HG03442 (cell line): ENCODE measurements at regions not wholly inside any gene's neighbourhood (a gene's known extent, or its start where the extent isn't known, plus 50 kb on each side); places are given as distances from the start of the nearest gene placed in this dataset.

Source experiments
- ATAC-seq: cut with Tn5 transposase; IDR thresholded peaks from one replicate; pipeline ENCODE4 v1.9.1; 2021; ENCODE audit warnings: mild to moderate bottlenecking, moderate library complexity; ENCODE audit not compliant: unreplicated experiment

GRCh38 chr11:8340296-8340695, 76.6 kb upstream of the LMO1 start:
- no peak for ATAC-seq

- ATAC-seq: no peak
Measured at GRCh38 chr11:8339592-8340022, 75.9 kb upstream of the LMO1 start.

- ATAC-seq: peak; percentile 45
Measured at GRCh38 chr11:8338138-8338537, 74.5 kb upstream of the LMO1 start.

GRCh38 chr11:8337130-8337795, 73.6 kb upstream of the LMO1 start:
- no peak for ATAC-seq

GRCh38 chr11:8336356-8337129, 72.9 kb upstream of the LMO1 start:
- ATAC-seq: no peak

- no peak for ATAC-seq
Measured at GRCh38 chr11:8335683-8336082, 72.0 kb upstream of the LMO1 start.

- no peak for ATAC-seq
Measured at GRCh38 chr11:8335186-8335585, 71.5 kb upstream of the LMO1 start.

- ATAC-seq: no peak
Measured at GRCh38 chr11:8333811-8334401, 70.2 kb upstream of the LMO1 start.

- ATAC-seq: no peak
Measured at GRCh38 chr11:8333376-8333775, 69.7 kb upstream of the LMO1 start.

- ATAC-seq: no peak
Measured at GRCh38 chr11:8332891-8333290, 69.2 kb upstream of the LMO1 start.

GRCh38 chr11:8332196-8332595, 68.5 kb upstream of the LMO1 start:
- ATAC-seq: no peak

- ATAC-seq: no peak
Measured at GRCh38 chr11:8331767-8332166, 68.1 kb upstream of the LMO1 start.

GRCh38 chr11:8330896-8331295, 67.2 kb upstream of the LMO1 start:
- no peak for ATAC-seq

- no peak for ATAC-seq
Measured at GRCh38 chr11:8330404-8330803, 66.7 kb upstream of the LMO1 start.

- no peak for ATAC-seq
Measured at GRCh38 chr11:8329847-8330361, 66.2 kb upstream of the LMO1 start.

- ATAC-seq: no peak
Measured at GRCh38 chr11:8329336-8329735, 65.7 kb upstream of the LMO1 start.

- peak; percentile 59 for ATAC-seq
Measured at GRCh38 chr11:8328848-8329330, 65.2 kb upstream of the LMO1 start.

- ATAC-seq: no peak
Measured at GRCh38 chr11:8328231-8328794, 64.6 kb upstream of the LMO1 start.

GRCh38 chr11:8327761-8328192, 64.1 kb upstream of the LMO1 start:
- ATAC-seq: peak; percentile 81

- no peak for ATAC-seq
Measured at GRCh38 chr11:8326337-8326736, 62.7 kb upstream of the LMO1 start.

- no peak for ATAC-seq
Measured at GRCh38 chr11:8325591-8326304, 62.1 kb upstream of the LMO1 start.
